ENCODE measurements at regions not wholly inside any gene's neighbourhood (a gene's known extent, or its start where the extent isn't known, plus 50 kb on each side); places are given as distances from the start of the nearest gene placed in this dataset.

- Histone ChIP-seq H3K4me1 (ENCODE audit: control insufficient read depth in 1 of 2, insufficient read depth in 2 of 2, low read depth in 1 of 2, low read length in 1 of 2) (no peaks in the 10 kb centered on the region), H3K4me3 (ENCODE audit: low read depth in 2 of 2, low read length in 1 of 2) (no peak overlapping the region), H4K20me1 (ENCODE audit: insufficient read depth) (no peaks in the 10 kb centered on the region), H3K27me3 (ENCODE audit: insufficient read depth) (no peaks in the 10 kb centered on the region), H3K9me3 (no peaks in the 10 kb centered on the region), H3K4me2 (no peak overlapping the region), H3K27ac (ENCODE audit: low read depth in 2 of 2, low read length in 1 of 2) (no peak overlapping the region), H3K36me3 (replicated peaks in 1 of 2; ENCODE audit: control insufficient read depth in 1 of 2, insufficient read depth in 2 of 2, low read length in 1 of 2) (no peaks in the 10 kb centered on the region), H3K9me2 (no peaks in the 10 kb centered on the region), H3K9ac (no peak overlapping the region), H3K79me2 (ENCODE audit: insufficient read depth) (no peaks in the 10 kb centered on the region), H3F3A (replicated peaks; ENCODE audit: insufficient read depth) (no peaks in the 10 kb centered on the region), H2AFZ (ENCODE audit: low read depth) (no peak overlapping the region)
- no peak for DNase-seq
- ChIA-PET POLR2A (no interaction called here), CTCF (interaction anchor here (1.5 kb wide), 1 partner anchor 56 kb away, joined by 4 read pairs; no protein-coding TSS in a partner anchor)
- TF ChIP-seq JUND (IDR thresholded peaks at IDR 0.05): no peak
- 41% methylated on average over 5 of the region's 5 CpGs for WGBS (ENCODE audit: low lambda C conversion rate)
These were observed 82.3 kb downstream of the MSX2 start for GRCh38 chr5:174806729-174807128.

GRCh38 chr5:174801798-174802197, 77.4 kb downstream of the MSX2 start:
- H3K4me1 ChIP-seq (ENCODE audit: control insufficient read depth in 1 of 2, insufficient read depth in 2 of 2, low read depth in 1 of 2, low read length in 1 of 2): peaks cover 0 to 11% of the 10 kb centered on the region in 2 experiments; a peak in 1 of 4 replicates
- ChIA-PET CTCF (interaction anchor here (1.1 kb wide), 1 partner anchor 382 kb away, joined by 3 read pairs; no protein-coding TSS in a partner anchor), POLR2A (interaction anchor here (0.6 kb wide), 1 partner anchor 9 kb away, joined by 3 read pairs; no protein-coding TSS in a partner anchor)
- no peak overlapping the region for H3K4me3 ChIP-seq (ENCODE audit: low read depth in 2 of 2, low read length in 1 of 2)
- H3F3A ChIP-seq (replicated peaks; ENCODE audit: insufficient read depth): no peaks in the 10 kb centered on the region
- no peaks in the 10 kb centered on the region for H3K9me3 ChIP-seq
- H3K4me2 ChIP-seq: no peak overlapping the region
- H3K9me2 ChIP-seq: no peaks in the 10 kb centered on the region
- no peaks in the 10 kb centered on the region for H3K36me3 ChIP-seq (replicated peaks in 1 of 2; ENCODE audit: control insufficient read depth in 1 of 2, insufficient read depth in 2 of 2, low read length in 1 of 2)
- no peak for DNase-seq
- WGBS (ENCODE audit: low lambda C conversion rate): 50% methylated on average over 2 of the region's 2 CpGs
- H3K9ac ChIP-seq: no peak overlapping the region
- no peaks in the 10 kb centered on the region; the same call in 1 of the 2 replicates for H3K27me3 ChIP-seq (ENCODE audit: insufficient read depth)
- no peaks in the 10 kb centered on the region for H3K79me2 ChIP-seq (ENCODE audit: insufficient read depth)
- H4K20me1 ChIP-seq (ENCODE audit: insufficient read depth): no peaks in the 10 kb centered on the region
- H3K27ac ChIP-seq (ENCODE audit: low read depth in 2 of 2, low read length in 1 of 2): no peak overlapping the region
- H2AFZ ChIP-seq (ENCODE audit: low read depth): no peak overlapping the region
- no peak for TF ChIP-seq TAF1 (IDR thresholded peaks at IDR 0.05; ENCODE audit: borderline replicate concordance, low read depth, low read length)

GRCh38 chr5:174800435-174800834, 76.1 kb downstream of the MSX2 start:
- Histone ChIP-seq H3K27me3 (ENCODE audit: insufficient read depth) (no peaks in the 10 kb centered on the region; the same call in none of the 2 replicates), H2AFZ (ENCODE audit: low read depth) (no peak overlapping the region), H4K20me1 (ENCODE audit: insufficient read depth) (no peaks in the 10 kb centered on the region), H3K4me2 (no peak overlapping the region), H3K36me3 (replicated peaks in 1 of 2; ENCODE audit: control insufficient read depth in 1 of 2, insufficient read depth in 2 of 2, low read length in 1 of 2) (no peaks in the 10 kb centered on the region), H3K4me1 (ENCODE audit: control insufficient read depth in 1 of 2, insufficient read depth in 2 of 2, low read depth in 1 of 2, low read length in 1 of 2) (peaks cover 0 to 11% of the 10 kb centered on the region in 2 experiments; a peak in 1 of 4 replicates), H3K27ac (ENCODE audit: low read depth in 2 of 2, low read length in 1 of 2) (no peak overlapping the region), H3K79me2 (ENCODE audit: insufficient read depth) (no peaks in the 10 kb centered on the region), H3K9ac (no peak overlapping the region), H3K4me3 (ENCODE audit: low read depth in 2 of 2, low read length in 1 of 2) (no peak overlapping the region), H3K9me2 (no peaks in the 10 kb centered on the region), H3F3A (replicated peaks; ENCODE audit: insufficient read depth) (no peaks in the 10 kb centered on the region), H3K9me3 (no peaks in the 10 kb centered on the region)
- CTCF ChIA-PET: no interaction called here
- POLR2A ChIA-PET: no interaction called here
- TF ChIP-seq ZBTB33 (IDR thresholded peaks at IDR 0.05; ENCODE audit: borderline replicate concordance, low read depth) (no peak), NRF1 (IDR thresholded peaks at IDR 0.05; ENCODE audit: low read depth, low read length) (no peak), RXRA (IDR thresholded peaks at IDR 0.05; ENCODE audit: borderline replicate concordance, low read depth) (no peak), RFX5 (IDR thresholded peaks at IDR 0.05; ENCODE audit: low read length) (no peak), EP300 (IDR thresholded peaks at IDR 0.05; ENCODE audit: borderline replicate concordance in 1 of 2, low read depth in 1 of 2, low read length in 1 of 2) (no peak), TCF12 (IDR thresholded peaks at IDR 0.05) (no peak), CHD2 (IDR thresholded peaks at IDR 0.05; ENCODE audit: low read length, partially characterized antibody) (no peak), ELF1 (IDR thresholded peaks at IDR 0.05) (no peak), MXI1 (IDR thresholded peaks at IDR 0.05; ENCODE audit: low read depth, low read length) (no peak), POLR2AphosphoS5 (IDR thresholded peaks at IDR 0.05; ENCODE audit: low read depth, low read length) (no peak), RCOR1 (IDR thresholded peaks at IDR 0.05; ENCODE audit: low read length) (no peak), EZH2phosphoT487 (IDR thresholded peaks at IDR 0.05; ENCODE audit: borderline replicate concordance, low read depth) (no peak), GABPA (IDR thresholded peaks at IDR 0.05; ENCODE audit: low read depth) (no peak), RAD21 (IDR thresholded peaks at IDR 0.05; ENCODE audit: low read length) (no peak), FOXM1 (IDR thresholded peaks at IDR 0.05; ENCODE audit: low read depth) (no peak), GATA2 (CRISPR knock-in tag; IDR thresholded peaks at IDR 0.05) (no peak), MEF2A (IDR thresholded peaks at IDR 0.05; ENCODE audit: borderline replicate concordance, low read depth) (no peak), NFIC (IDR thresholded peaks at IDR 0.05; ENCODE audit: borderline replicate concordance) (no peak), TEAD4 (IDR thresholded peaks at IDR 0.05; ENCODE audit: borderline replicate concordance, insufficient read depth) (no peak), IRF3 (IDR thresholded peaks at IDR 0.05; ENCODE audit: low read depth, low read length) (no peak)
- no peak for DNase-seq

Measured in SK-N-SH (cell line).